MCF 10A (cell line): ENCODE measurements at regions not wholly inside any gene's neighbourhood (a gene's known extent, or its start where the extent isn't known, plus 50 kb on each side); places are given as distances from the start of the nearest gene placed in this dataset.

Experiments used
- BruUV-seq: library from RNA; stranded (reverse); fragments of 400-500 nt; replicated peaks from 2 replicates; lab custom pipeline; 2021; lab: Mats Ljungman, UMichigan
- CTCF ChIA-PET: fragments of 300-600 bp; sonication (Branson Sonifier 250); formaldehyde crosslinking; extraction: SDS; loops from one replicate; lab custom pipeline; 2021; ENCODE audit warnings: antibody characterized with exemption, inconsistent platforms; lab: Yijun Ruan, JAX
- POLR2A ChIA-PET: fragments of 300-600, 350-650 bp; sonication (Branson Sonifier 250); formaldehyde crosslinking; extraction: SDS; loops from one replicate; lab custom pipeline; 2020; ENCODE audit warnings: antibody characterized with exemption, inconsistent platforms; lab: Yijun Ruan, JAX
- DNase-seq: peaks from one replicate; pipeline ENCODE4 v3.0.0-alpha.2; 2018; ENCODE audit not compliant: unreplicated experiment
- H3K27ac Mint-ChIP-seq: one replicate; pipeline ENCODE4 v1.8.0; 2022; ENCODE audit warnings: mild to moderate bottlenecking, low read depth, mixed read lengths; ENCODE audit not compliant: unreplicated experiment
- H3K27me3 Mint-ChIP-seq: one replicate; pipeline ENCODE4 v1.8.0; 2022; ENCODE audit warnings: mixed read lengths; ENCODE audit not compliant: insufficient read depth, unreplicated experiment
- H3K36me3 Mint-ChIP-seq: one replicate; pipeline ENCODE4 v1.8.0; 2022; ENCODE audit warnings: mild to moderate bottlenecking, moderate library complexity, mixed read lengths; ENCODE audit not compliant: insufficient read depth, unreplicated experiment
- H3K4me1 Mint-ChIP-seq: one replicate; pipeline ENCODE4 v1.8.0; 2022; ENCODE audit warnings: mixed read lengths; ENCODE audit not compliant: insufficient read depth, unreplicated experiment
- H3K4me3 Mint-ChIP-seq: one replicate; pipeline ENCODE4 v1.8.0; 2022; ENCODE audit warnings: mild to moderate bottlenecking, moderate library complexity, mixed read lengths; ENCODE audit not compliant: unreplicated experiment
- H3K9me3 Mint-ChIP-seq: one replicate; pipeline ENCODE4 v1.8.0; 2022; ENCODE audit warnings: mixed read lengths; ENCODE audit not compliant: unreplicated experiment
- intact Hi-C: fragments of 100-400 bp; cut with micrococcal nuclease; formaldehyde crosslinking; loops from 2 replicates; pipeline ENCODE4 v1.14.1; 2022
- TF ChIP-seq, protein P1 (sequence below): fragments of 200-600 bp; IDR thresholded peaks from one replicate; pipeline ENCODE4 v1.8.0; 2022; ENCODE audit warnings: antibody characterized with exemption, mild to moderate bottlenecking; ENCODE audit not compliant: unreplicated experiment

DNA sequence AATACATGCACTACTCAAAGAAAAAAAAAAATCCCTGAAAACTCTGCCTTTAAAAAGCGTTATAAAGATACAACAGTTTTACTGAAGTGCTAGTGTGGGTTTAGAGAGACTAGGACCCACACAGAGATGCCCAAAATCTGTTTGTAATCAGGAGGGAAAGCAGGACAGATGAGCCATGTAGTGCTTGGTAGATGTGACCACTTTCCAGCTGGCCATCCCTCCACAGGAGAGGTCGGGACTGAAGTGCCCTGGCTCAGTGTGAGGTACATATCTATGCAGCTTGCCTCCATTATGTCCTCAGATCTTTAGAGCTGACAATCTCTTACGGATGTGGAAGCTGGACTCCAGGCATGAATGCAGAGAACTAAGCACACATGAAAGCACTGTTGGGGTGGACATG is 57.5 kb upstream of the NANOGP8 start:
- Mint-ChIP-seq H3K27ac (peak overlapping the region; percentile 83), H3K4me1 (peaks cover 12% of the 10 kb centered on the region), H3K9me3 (no peaks in the 10 kb centered on the region), H3K4me3 (no peak overlapping the region), H3K36me3 (no peaks in the 10 kb centered on the region), H3K27me3 (no peaks in the 10 kb centered on the region)
- TF ChIP-seq, protein P1, sequence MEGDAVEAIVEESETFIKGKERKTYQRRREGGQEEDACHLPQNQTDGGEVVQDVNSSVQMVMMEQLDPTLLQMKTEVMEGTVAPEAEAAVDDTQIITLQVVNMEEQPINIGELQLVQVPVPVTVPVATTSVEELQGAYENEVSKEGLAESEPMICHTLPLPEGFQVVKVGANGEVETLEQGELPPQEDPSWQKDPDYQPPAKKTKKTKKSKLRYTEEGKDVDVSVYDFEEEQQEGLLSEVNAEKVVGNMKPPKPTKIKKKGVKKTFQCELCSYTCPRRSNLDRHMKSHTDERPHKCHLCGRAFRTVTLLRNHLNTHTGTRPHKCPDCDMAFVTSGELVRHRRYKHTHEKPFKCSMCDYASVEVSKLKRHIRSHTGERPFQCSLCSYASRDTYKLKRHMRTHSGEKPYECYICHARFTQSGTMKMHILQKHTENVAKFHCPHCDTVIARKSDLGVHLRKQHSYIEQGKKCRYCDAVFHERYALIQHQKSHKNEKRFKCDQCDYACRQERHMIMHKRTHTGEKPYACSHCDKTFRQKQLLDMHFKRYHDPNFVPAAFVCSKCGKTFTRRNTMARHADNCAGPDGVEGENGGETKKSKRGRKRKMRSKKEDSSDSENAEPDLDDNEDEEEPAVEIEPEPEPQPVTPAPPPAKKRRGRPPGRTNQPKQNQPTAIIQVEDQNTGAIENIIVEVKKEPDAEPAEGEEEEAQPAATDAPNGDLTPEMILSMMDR, result no peak
- POLR2A ChIA-PET, result no interaction called here
- intact Hi-C loops, result no loop called here
- CTCF ChIA-PET, result interaction anchor here (0.6 to 0.7 kb wide), 2 partner anchors 11 to 60 kb away, joined by 3 read pairs; no protein-coding TSS in a partner anchor
- BruUV-seq, result no TSS peak
- no peak for DNase-seq

GRCh38 chr15:35141743-35142471 is 56.8 kb upstream of the NANOGP8 start:
- TF ChIP-seq, protein P1, result no peak
- BruUV-seq, result no TSS peak
- Mint-ChIP-seq H3K36me3 (no peaks in the 10 kb centered on the region), H3K4me3 (no peak overlapping the region), H3K27me3 (no peaks in the 10 kb centered on the region), H3K27ac (peak overlapping the region; percentile 83), H3K4me1 (peaks cover 12% of the 10 kb centered on the region), H3K9me3 (no peaks in the 10 kb centered on the region)
- ChIA-PET POLR2A (interaction anchor here (0.7 kb wide), 1 partner anchor 47 kb away, joined by 3 read pairs; no protein-coding TSS in a partner anchor), CTCF (interaction anchor here (0.7 kb wide), 1 partner anchor 10 kb away, joined by 3 read pairs; no protein-coding TSS in a partner anchor)
- intact Hi-C loops, result no loop called here
- peak; percentile 83 for DNase-seq

DNA sequence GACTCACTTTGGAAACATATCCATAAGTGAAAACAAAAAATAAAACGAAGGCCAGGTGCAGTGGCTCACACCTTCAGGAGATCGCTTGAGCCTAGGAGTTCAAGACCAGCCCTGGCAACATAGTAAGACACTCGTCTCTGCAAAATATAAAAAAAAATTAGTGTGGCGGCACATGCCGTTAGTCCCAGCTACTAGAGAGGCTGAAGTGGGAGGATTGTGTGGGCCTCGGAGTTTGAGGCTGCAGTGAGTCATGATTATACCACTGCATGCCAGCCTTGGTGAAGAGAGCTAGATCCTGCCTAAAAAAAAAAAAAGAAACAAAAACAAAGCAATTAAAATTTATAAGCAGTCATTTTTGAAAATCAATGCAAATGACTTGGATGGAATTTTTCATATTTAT is 54.7 kb upstream of the NANOGP8 start:
- H3K4me3 Mint-ChIP-seq, result no peak overlapping the region
- ChIA-PET CTCF (interaction anchor here (0.7 kb wide), 1 partner anchor 1995 kb away, joined by 3 read pairs; no protein-coding TSS in a partner anchor), POLR2A (no interaction called here)
- H3K9me3 Mint-ChIP-seq, result no peaks in the 10 kb centered on the region
- DNase-seq, result peak; percentile 11
- H3K4me1 Mint-ChIP-seq, result peaks cover 12% of the 10 kb centered on the region
- no peaks in the 10 kb centered on the region for H3K36me3 Mint-ChIP-seq
- TF ChIP-seq, protein P1, result no peak
- intact Hi-C loops, result no loop called here
- H3K27me3 Mint-ChIP-seq, result no peaks in the 10 kb centered on the region
- H3K27ac Mint-ChIP-seq, result no peak overlapping the region
- no TSS peak for BruUV-seq

DNA sequence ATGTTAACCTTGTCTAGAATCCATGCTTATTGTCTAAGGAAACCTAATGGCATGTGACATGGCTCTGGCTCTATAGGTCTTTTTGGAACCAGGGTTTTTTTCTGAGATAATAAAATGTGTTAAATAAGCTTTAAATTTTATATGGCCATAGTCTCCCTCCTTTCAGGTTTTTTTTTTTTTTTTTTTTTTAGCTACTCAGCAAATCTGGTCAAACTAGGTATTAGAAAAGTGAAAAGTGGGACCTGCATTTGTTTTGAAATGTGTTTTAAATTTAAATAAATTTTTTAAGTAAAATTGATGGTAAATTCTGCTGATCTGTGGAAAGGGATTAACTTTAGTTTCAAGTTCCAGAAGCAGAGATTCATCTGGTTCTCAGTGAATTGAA is 52.1 kb upstream of the NANOGP8 start:
- no peak overlapping the region for H3K4me3 Mint-ChIP-seq
- ChIA-PET CTCF (interaction anchor here (0.5 kb wide), 1 partner anchor 20 kb away, joined by 3 read pairs; no protein-coding TSS in a partner anchor), POLR2A (no interaction called here)
- H3K9me3 Mint-ChIP-seq, result peaks cover 2% of the 10 kb centered on the region
- TF ChIP-seq, protein P1, result no peak
- no peaks in the 10 kb centered on the region for H3K36me3 Mint-ChIP-seq
- no peak for DNase-seq
- no peak overlapping the region for H3K27ac Mint-ChIP-seq
- H3K4me1 Mint-ChIP-seq, result peaks cover 9% of the 10 kb centered on the region
- no peaks in the 10 kb centered on the region for H3K27me3 Mint-ChIP-seq
- intact Hi-C loops, result no loop called here
- no TSS peak for BruUV-seq
